Liver (tissue), 8 donors: ENCODE measurements at regions not wholly inside any gene's neighbourhood (a gene's known extent, or its start where the extent isn't known, plus 50 kb on each side); places are given as distances from the start of the nearest gene placed in this dataset.

Source experiments
- DNase-seq: peaks from one replicate; pipeline ENCODE4 v3.0.0-alpha.2; 2017; ENCODE audit warnings: low spot score
- H3K27ac ChIP-seq, 2 donors: one replicate each; pipeline ENCODE4 v1.7.0; 2013; ENCODE audit warnings: inconsistent platforms in 2 of 2, low read length in 2 of 2, control low read depth in 1 of 2, low read depth in 1 of 2, mild to moderate bottlenecking in 1 of 2
- H3K27me3 ChIP-seq, 4 donors: one replicate each; pipeline versions ENCODE4 v1.6.1 to v1.7.0; 2013; ENCODE audit warnings: low read length in 3 of 4, inconsistent platforms in 1 of 4, mild to moderate bottlenecking in 1 of 4, moderate library complexity in 1 of 4; ENCODE audit not compliant: control insufficient read depth in 4 of 4, insufficient read depth in 4 of 4
- H3K36me3 ChIP-seq, 4 donors: one replicate each; pipeline versions ENCODE4 v1.6.1 to v1.7.0; 2013; ENCODE audit warnings: low read length in 3 of 4, mild to moderate bottlenecking in 3 of 4, low read depth in 1 of 4, moderate library complexity in 1 of 4; ENCODE audit not compliant: control insufficient read depth in 4 of 4, insufficient read depth in 3 of 4
- H3K4me1 ChIP-seq, 4 donors: one replicate each; pipeline versions ENCODE4 v1.6.1 to v1.7.0; 2013; ENCODE audit warnings: low read length in 3 of 4, mild to moderate bottlenecking in 3 of 4, moderate library complexity in 1 of 4; ENCODE audit not compliant: control insufficient read depth in 4 of 4, insufficient read depth in 4 of 4
- H3K4me3 ChIP-seq, 3 donors: one replicate each; pipeline versions ENCODE4 v1.6.1 to v1.7.0; 2013; ENCODE audit warnings: low read length in 3 of 3, control low read depth in 1 of 3, low read depth in 1 of 3, mild to moderate bottlenecking in 1 of 3
- H3K9ac ChIP-seq, 2 donors: one replicate each; pipeline ENCODE4 v1.7.0; 2013; ENCODE audit warnings: low read length in 2 of 2, mild to moderate bottlenecking in 2 of 2, moderate library complexity in 2 of 2, control low read depth in 1 of 2, low read depth in 1 of 2
- H3K9me3 ChIP-seq, 4 donors: one replicate each; pipeline versions ENCODE4 v1.6.1 to v1.7.0; 2013; ENCODE audit warnings: low read length in 3 of 4; ENCODE audit not compliant: control insufficient read depth in 4 of 4
- ATF3 ChIP-seq: IDR thresholded peaks from 2 replicates; pipeline ENCODE4 v1.6.1; 2016; ENCODE audit warnings: antibody characterized with exemption
- EGR1 ChIP-seq, 2 donors: IDR thresholded peaks; 2 replicates each; pipeline ENCODE4 v1.6.1; 2016 to 2018; ENCODE audit warnings: antibody characterized with exemption in 2 of 2, low read depth in 2 of 2
- FOXA1 ChIP-seq: IDR thresholded peaks from 2 replicates; pipeline ENCODE4 v1.6.1; 2016; ENCODE audit warnings: antibody characterized with exemption
- FOXA2 ChIP-seq: IDR thresholded peaks from 2 replicates; pipeline ENCODE4 v1.6.1; 2016; ENCODE audit warnings: antibody characterized with exemption
- GABPA ChIP-seq, 2 donors: IDR thresholded peaks in 1 of 2; conservative IDR thresholded peaks in 1 of 2; 2 replicates each; pipeline ENCODE4 v1.6.1; 2016; ENCODE audit warnings: antibody characterized with exemption in 2 of 2, mild to moderate bottlenecking in 1 of 2, moderate library complexity in 1 of 2
- HNF4A ChIP-seq, 2 donors: conservative IDR thresholded peaks; 2 replicates each; pipeline ENCODE4 v1.6.1; 2016; ENCODE audit warnings: antibody characterized with exemption in 2 of 2, mild to moderate bottlenecking in 2 of 2
- HNF4G ChIP-seq: IDR thresholded peaks from 2 replicates; pipeline ENCODE4 v1.6.1; 2016; ENCODE audit warnings: antibody characterized with exemption
- JUND ChIP-seq, 2 donors: IDR thresholded peaks; 2 replicates each; pipeline ENCODE4 v1.6.1; 2016; ENCODE audit warnings: antibody characterized with exemption in 2 of 2
- NR2F2 ChIP-seq: IDR thresholded peaks from 2 replicates; pipeline ENCODE4 v1.6.1; 2016; ENCODE audit warnings: antibody characterized with exemption
- RAD21 ChIP-seq, 2 donors: IDR thresholded peaks; 2 replicates each; pipeline ENCODE4 v1.6.1; 2016; ENCODE audit warnings: antibody characterized with exemption in 2 of 2, mild to moderate bottlenecking in 2 of 2
- REST ChIP-seq: IDR thresholded peaks from 2 replicates; pipeline ENCODE4 v1.6.1; 2016; ENCODE audit warnings: antibody characterized with exemption, mild to moderate bottlenecking
- RXRA ChIP-seq, 2 donors: IDR thresholded peaks; 2 replicates each; pipeline ENCODE4 v1.6.1; 2017 to 2018; ENCODE audit warnings: antibody characterized with exemption in 2 of 2, mild to moderate bottlenecking in 1 of 2
- SP1 ChIP-seq: IDR thresholded peaks from 2 replicates; pipeline ENCODE4 v1.6.1; 2018; ENCODE audit warnings: antibody characterized with exemption, mild to moderate bottlenecking
- TAF1 ChIP-seq: conservative IDR thresholded peaks from 2 replicates; pipeline ENCODE4 v1.6.1; 2016; ENCODE audit warnings: antibody characterized with exemption, mild to moderate bottlenecking
- YY1 ChIP-seq: IDR thresholded peaks from 2 replicates; pipeline ENCODE4 v1.6.1; 2016; ENCODE audit warnings: antibody characterized with exemption, mild to moderate bottlenecking
- ZBTB33 ChIP-seq: IDR thresholded peaks from 2 replicates; pipeline ENCODE4 v1.6.1; 2016; ENCODE audit warnings: antibody characterized with exemption
- WGBS: extraction: QIAGEN DNeasy Blood & Tissue Kit; methylation state at CpG from one replicate; pipeline ENCODE4 v1.1.7; 2013; 5-methylcytosine and 5-hydroxymethylcytosine counted together
- TF ChIP-seq, protein P1 (sequence below): fragments of 150-350 bp; IDR thresholded peaks from 2 replicates; pipeline ENCODE4 v1.5.1; 2017; ENCODE audit warnings: improper control_type of control experiment, low read depth, low read length; ENCODE audit not compliant: missing input control
- TF ChIP-seq, protein P2 (sequence below): IDR thresholded peaks from 2 replicates; pipeline ENCODE4 v1.6.1; 2016; ENCODE audit warnings: antibody characterized with exemption
- donor health status: healthy.
- donor health status: healthy.
- donor health status: healthy.
- donor health status: healthy.
- donor health status: healthy.

DNA sequence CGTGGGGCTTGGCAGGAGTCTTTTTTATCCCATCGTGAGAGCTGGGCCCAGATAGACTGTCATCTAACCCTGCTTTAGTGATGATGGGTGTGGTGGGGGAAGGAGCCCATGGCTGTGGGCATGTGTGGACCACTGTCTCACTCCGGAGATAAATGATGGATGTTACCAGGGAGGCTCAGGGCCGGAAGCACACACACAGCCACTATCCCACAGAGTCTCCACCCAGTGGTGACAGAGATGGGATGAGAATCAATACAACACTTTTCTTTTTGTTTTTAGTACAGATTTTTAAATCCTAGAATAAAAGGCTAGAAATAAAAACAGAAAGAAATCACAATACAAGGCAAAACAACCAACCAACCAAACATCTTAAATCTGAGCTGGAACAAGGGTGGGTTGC, 233.4 kb downstream of the SOX11 start:
- Histone ChIP-seq H3K4me1 (no peaks in the 10 kb centered on the region), H3K4me3 (no peak overlapping the region), H3K9me3 (peaks cover 0 to 4% (median 0%) of the 10 kb centered on the region in 4 donors), H3K27me3 (peaks cover 0 to 3% (median 0%) of the 10 kb centered on the region in 4 donors), H3K9ac (no peak overlapping the region), H3K27ac (no peak overlapping the region), H3K36me3 (no peaks in the 10 kb centered on the region)
- TF ChIP-seq, protein P1, sequence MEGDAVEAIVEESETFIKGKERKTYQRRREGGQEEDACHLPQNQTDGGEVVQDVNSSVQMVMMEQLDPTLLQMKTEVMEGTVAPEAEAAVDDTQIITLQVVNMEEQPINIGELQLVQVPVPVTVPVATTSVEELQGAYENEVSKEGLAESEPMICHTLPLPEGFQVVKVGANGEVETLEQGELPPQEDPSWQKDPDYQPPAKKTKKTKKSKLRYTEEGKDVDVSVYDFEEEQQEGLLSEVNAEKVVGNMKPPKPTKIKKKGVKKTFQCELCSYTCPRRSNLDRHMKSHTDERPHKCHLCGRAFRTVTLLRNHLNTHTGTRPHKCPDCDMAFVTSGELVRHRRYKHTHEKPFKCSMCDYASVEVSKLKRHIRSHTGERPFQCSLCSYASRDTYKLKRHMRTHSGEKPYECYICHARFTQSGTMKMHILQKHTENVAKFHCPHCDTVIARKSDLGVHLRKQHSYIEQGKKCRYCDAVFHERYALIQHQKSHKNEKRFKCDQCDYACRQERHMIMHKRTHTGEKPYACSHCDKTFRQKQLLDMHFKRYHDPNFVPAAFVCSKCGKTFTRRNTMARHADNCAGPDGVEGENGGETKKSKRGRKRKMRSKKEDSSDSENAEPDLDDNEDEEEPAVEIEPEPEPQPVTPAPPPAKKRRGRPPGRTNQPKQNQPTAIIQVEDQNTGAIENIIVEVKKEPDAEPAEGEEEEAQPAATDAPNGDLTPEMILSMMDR: no peak
- no peak for TF ChIP-seq YY1
- no peak for TF ChIP-seq FOXA1
- TF ChIP-seq HNF4G: no peak
- no peak for TF ChIP-seq RXRA (IDR thresholded peaks at IDR 0.05)
- no peak for TF ChIP-seq SP1
- TF ChIP-seq ZBTB33: no peak
- TF ChIP-seq, protein P2, sequence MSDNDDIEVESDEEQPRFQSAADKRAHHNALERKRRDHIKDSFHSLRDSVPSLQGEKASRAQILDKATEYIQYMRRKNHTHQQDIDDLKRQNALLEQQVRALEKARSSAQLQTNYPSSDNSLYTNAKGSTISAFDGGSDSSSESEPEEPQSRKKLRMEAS: no peak
- TF ChIP-seq RAD21 (IDR thresholded peaks at IDR 0.05): no peak
- TF ChIP-seq GABPA (IDR thresholded peaks at IDR 0.05 in 1 of 2, conservative IDR thresholded peaks at IDR 0.05 in 1 of 2): no peak
- TF ChIP-seq JUND (IDR thresholded peaks at IDR 0.05): no peak
- TF ChIP-seq TAF1: no peak
- TF ChIP-seq EGR1 (IDR thresholded peaks at IDR 0.05; ENCODE audit: low read depth in 2 of 2): no peak
- no peak for TF ChIP-seq REST
- TF ChIP-seq ATF3: no peak
- no peak for TF ChIP-seq FOXA2
- TF ChIP-seq HNF4A (conservative IDR thresholded peaks at IDR 0.05): no peak
- no peak for TF ChIP-seq NR2F2
- DNase-seq: no peak
- 68% methylated on average over 4 of the region's 4 CpGs for WGBS
